ENCODE measurements at regions not wholly inside any gene's neighbourhood (a gene's known extent, or its start where the extent isn't known, plus 50 kb on each side); places are given as distances from the start of the nearest gene placed in this dataset.

- no peak for DNase-seq
Measured at GRCh38 chr2:204329016-204329415, 216.3 kb upstream of the PARD3B start.

- DNase-seq = no peak
Measured at GRCh38 chr2:204329532-204329931, 215.7 kb upstream of the PARD3B start.

GRCh38 chr2:204331180-204331579, 214.1 kb upstream of the PARD3B start:
- no peak for DNase-seq

- no peak for DNase-seq
Measured at GRCh38 chr2:204331988-204332387, 213.3 kb upstream of the PARD3B start.

- no peak for DNase-seq
Measured at GRCh38 chr2:204332706-204333105, 212.6 kb upstream of the PARD3B start.

GRCh38 chr2:204333861-204334260, 211.4 kb upstream of the PARD3B start:
- no peak for DNase-seq

- no peak for DNase-seq
Measured at GRCh38 chr2:204335451-204336058, 209.7 kb upstream of the PARD3B start.

GRCh38 chr2:204336153-204336744, 209.0 kb upstream of the PARD3B start:
- no peak for DNase-seq

GRCh38 chr2:204337638-204338037, 207.6 kb upstream of the PARD3B start:
- no peak for DNase-seq

- no peak for DNase-seq
Measured at GRCh38 chr2:204339212-204339715, 206.0 kb upstream of the PARD3B start.

- DNase-seq = no peak
Measured at GRCh38 chr2:204340511-204340910, 204.8 kb upstream of the PARD3B start.

- no peak for DNase-seq
Measured at GRCh38 chr2:204341887-204342276, 203.4 kb upstream of the PARD3B start.

GRCh38 chr2:204343685-204344084, 201.6 kb upstream of the PARD3B start:
- DNase-seq = no peak

- no peak for DNase-seq
Measured at GRCh38 chr2:204344119-204344518, 201.2 kb upstream of the PARD3B start.

GRCh38 chr2:204346906-204347305, 198.4 kb upstream of the PARD3B start:
- no peak for DNase-seq

- DNase-seq = no peak
Measured at GRCh38 chr2:204353823-204354222, 191.5 kb upstream of the PARD3B start.

GRCh38 chr2:204354442-204354856, 190.8 kb upstream of the PARD3B start:
- no peak for DNase-seq

GRCh38 chr2:204355688-204356087, 189.6 kb upstream of the PARD3B start:
- no peak for DNase-seq

GRCh38 chr2:204356151-204356641, 189.1 kb upstream of the PARD3B start:
- DNase-seq = no peak

- peak; percentile 76 for DNase-seq
Measured at GRCh38 chr2:204357286-204357685, 188.0 kb upstream of the PARD3B start.

GRCh38 chr2:204359076-204359475, 186.2 kb upstream of the PARD3B start:
- no peak for DNase-seq

GRCh38 chr2:204360218-204361007, 184.9 kb upstream of the PARD3B start:
- DNase-seq = no peak

- DNase-seq = no peak
Measured at GRCh38 chr2:204361738-204362137, 183.5 kb upstream of the PARD3B start.

Data from left kidney (tissue), 1 donor.